HL-60 (cell line): ENCODE measurements at regions not wholly inside any gene's neighbourhood (a gene's known extent, or its start where the extent isn't known, plus 50 kb on each side); places are given as distances from the start of the nearest gene placed in this dataset.

Experiments
- DNase-seq, 2 experiments: peaks; one replicate each; pipeline ENCODE4 v3.0.0-alpha.2; 2010 to 2020; ENCODE audit warnings: low read depth in 1 of 2, low spot score in 1 of 2
- H3K27ac ChIP-seq: fragments of 250-450 bp; sonication (Bioruptor Pico); replicated peaks from 2 replicates; pipeline ENCODE4 v1.5.1; 2020; ENCODE audit warnings: mild to moderate bottlenecking, moderate library complexity
- H3K27me3 ChIP-seq: fragments of 250-450 bp; sonication (Bioruptor Pico); 2 replicates; pipeline ENCODE4 v1.5.1; 2021; ENCODE audit warnings: mild to moderate bottlenecking, moderate library complexity; ENCODE audit not compliant: insufficient read depth, poor library complexity, severe bottlenecking
- H3K4me3 ChIP-seq: replicated peaks from 2 replicates; pipeline ENCODE4 v1.5.1; 2011; ENCODE audit warnings: mild to moderate bottlenecking, control low read depth, low read length; ENCODE audit not compliant: insufficient read depth
- CTCF ChIP-seq: IDR thresholded peaks from one replicate; pipeline ENCODE4 v1.5.1; 2011; ENCODE audit warnings: low read length, control low read depth, inconsistent platforms; ENCODE audit not compliant: insufficient read depth
- GABPA ChIP-seq: IDR thresholded peaks from 2 replicates; pipeline ENCODE4 v1.6.1; 2012; ENCODE audit warnings: low read depth
- POLR2AphosphoS5 ChIP-seq: IDR thresholded peaks from 2 replicates; pipeline ENCODE4 v1.6.1; 2012; ENCODE audit warnings: low read depth
- REST ChIP-seq: IDR thresholded peaks from 2 replicates; pipeline ENCODE4 v1.6.1; 2012; ENCODE audit warnings: low read depth; ENCODE audit not compliant: insufficient replicate concordance
- SPI1 ChIP-seq: IDR thresholded peaks from 2 replicates; pipeline ENCODE4 v1.6.1; 2012; ENCODE audit warnings: low read depth, mild to moderate bottlenecking, borderline replicate concordance

- TF ChIP-seq REST (no peak), GABPA (no peak), POLR2AphosphoS5 (no peak)
Observed at GRCh38 chr6:4294636-4295035, 159.3 kb upstream of the ECI2 start.

GRCh38 chr6:4291453-4292403 is 156.4 kb upstream of the ECI2 start:
- TF ChIP-seq REST (no peak), POLR2AphosphoS5 (no peak), SPI1 (no peak), CTCF (no peak), GABPA (no peak)
- H3K27me3 ChIP-seq, result peaks cover 2% of the 10 kb centered on the region
- no peak for DNase-seq
- H3K27ac ChIP-seq, result no peak overlapping the region
- H3K4me3 ChIP-seq, result no peak overlapping the region

More at GRCh38 chr6:4294636-4295035, 159.3 kb upstream of the ECI2 start:
- Histone ChIP-seq H3K27me3 (peaks cover 2% of the 10 kb centered on the region), H3K4me3 (no peak overlapping the region), H3K27ac (no peak overlapping the region)
- DNase-seq, result no peak

GRCh38 chr6:4289770-4290320 is 154.5 kb upstream of the ECI2 start:
- Histone ChIP-seq H3K27ac (no peak overlapping the region), H3K4me3 (no peak overlapping the region), H3K27me3 (peaks cover 2% of the 10 kb centered on the region)
- TF ChIP-seq GABPA (no peak), CTCF (no peak), REST (no peak), SPI1 (no peak), POLR2AphosphoS5 (no peak)
- DNase-seq, result no peak
